ENCODE measurements at regions not wholly inside any gene's neighbourhood (a gene's known extent, or its start where the extent isn't known, plus 50 kb on each side); places are given as distances from the start of the nearest gene placed in this dataset.

GRCh38 chr4:176507845-176508533 lies 188.2 kb downstream of the SPCS3 start:
- TF ChIP-seq EZH2 (IDR thresholded peaks at IDR 0.05) (no peak), YY1 (IDR thresholded peaks at IDR 0.05; ENCODE audit: extremely low read depth, insufficient replicate concordance, low read depth, low read length) (no peak), CTCF (IDR thresholded peaks at IDR 0.05 in 2 of 3, conservative IDR thresholded peaks at IDR 0.05 in 1 of 3; ENCODE audit: borderline replicate concordance in 1 of 3, insufficient read depth in 1 of 3, low read depth in 2 of 3, low read length in 2 of 3) (no peak), POLR2A (IDR thresholded peaks at IDR 0.05; ENCODE audit: borderline replicate concordance, extremely low read depth, insufficient read depth, insufficient read length) (no peak), MAX (IDR thresholded peaks at IDR 0.05) (no peak), CEBPB (IDR thresholded peaks at IDR 0.05; ENCODE audit: low read depth) (no peak), SP1 (IDR thresholded peaks at IDR 0.05; ENCODE audit: low read depth) (no peak), TCF7L2 (IDR thresholded peaks at IDR 0.05; ENCODE audit: borderline replicate concordance, extremely low read depth, insufficient read depth, insufficient read length) (no peak), REST (IDR thresholded peaks at IDR 0.05; ENCODE audit: low read depth) (no peak), JUND (IDR thresholded peaks at IDR 0.05) (no peak), RAD21 (IDR thresholded peaks at IDR 0.05; ENCODE audit: low read depth) (no peak)
